Mammary epithelial cell (primary cell): ENCODE measurements at regions not wholly inside any gene's neighbourhood (a gene's known extent, or its start where the extent isn't known, plus 50 kb on each side); places are given as distances from the start of the nearest gene placed in this dataset.
"Not testable (repeated sequence)": the region's sequence is repeated elsewhere in the genome, so short reads cannot be mapped to it uniquely, and the experiment has no call there.

Experiments used
- EZH2 ChIP-seq: IDR thresholded peaks from 2 replicates; pipeline ENCODE4 v1.6.1; 2012; ENCODE audit warnings: low read length, inconsistent platforms, borderline replicate concordance
- TF ChIP-seq, protein P1 (sequence below), 2 donors: IDR thresholded peaks in 1 of 2; conservative IDR thresholded peaks in 1 of 2; 2 replicates each; pipeline ENCODE4 v1.5.1; 2011 to 2012; ENCODE audit warnings: inconsistent platforms in 2 of 2, low read length in 2 of 2, mild to moderate bottlenecking in 2 of 2, control low read depth in 1 of 2, low read depth in 1 of 2; ENCODE audit not compliant: insufficient read depth in 1 of 2; ENCODE audit errors: extremely low read depth in 1 of 2

GRCh38 chr15:22569486-22569885 lies 110.8 kb downstream of the GOLGA6L22 start:
- TF ChIP-seq, protein P1, sequence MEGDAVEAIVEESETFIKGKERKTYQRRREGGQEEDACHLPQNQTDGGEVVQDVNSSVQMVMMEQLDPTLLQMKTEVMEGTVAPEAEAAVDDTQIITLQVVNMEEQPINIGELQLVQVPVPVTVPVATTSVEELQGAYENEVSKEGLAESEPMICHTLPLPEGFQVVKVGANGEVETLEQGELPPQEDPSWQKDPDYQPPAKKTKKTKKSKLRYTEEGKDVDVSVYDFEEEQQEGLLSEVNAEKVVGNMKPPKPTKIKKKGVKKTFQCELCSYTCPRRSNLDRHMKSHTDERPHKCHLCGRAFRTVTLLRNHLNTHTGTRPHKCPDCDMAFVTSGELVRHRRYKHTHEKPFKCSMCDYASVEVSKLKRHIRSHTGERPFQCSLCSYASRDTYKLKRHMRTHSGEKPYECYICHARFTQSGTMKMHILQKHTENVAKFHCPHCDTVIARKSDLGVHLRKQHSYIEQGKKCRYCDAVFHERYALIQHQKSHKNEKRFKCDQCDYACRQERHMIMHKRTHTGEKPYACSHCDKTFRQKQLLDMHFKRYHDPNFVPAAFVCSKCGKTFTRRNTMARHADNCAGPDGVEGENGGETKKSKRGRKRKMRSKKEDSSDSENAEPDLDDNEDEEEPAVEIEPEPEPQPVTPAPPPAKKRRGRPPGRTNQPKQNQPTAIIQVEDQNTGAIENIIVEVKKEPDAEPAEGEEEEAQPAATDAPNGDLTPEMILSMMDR (conservative IDR thresholded peaks at IDR 0.05 in 1 of 2, IDR thresholded peaks at IDR 0.05 in 1 of 2; ENCODE audit: extremely low read depth in 1 of 2, insufficient read depth in 1 of 2, low read depth in 1 of 2, low read length in 2 of 2): not testable (repeated sequence)
- not testable (repeated sequence) for TF ChIP-seq EZH2
